MCF 10A (cell line): ENCODE measurements at regions not wholly inside any gene's neighbourhood (a gene's known extent, or its start where the extent isn't known, plus 50 kb on each side); places are given as distances from the start of the nearest gene placed in this dataset.

Experiments
- BruUV-seq: library from RNA; stranded (reverse); fragments of 400-500 nt; replicated peaks from 2 replicates; lab custom pipeline; 2021; lab: Mats Ljungman, UMichigan
- CTCF ChIA-PET: fragments of 300-600 bp; sonication (Branson Sonifier 250); formaldehyde crosslinking; extraction: SDS; loops from one replicate; lab custom pipeline; 2021; ENCODE audit warnings: antibody characterized with exemption, inconsistent platforms; lab: Yijun Ruan, JAX
- POLR2A ChIA-PET: fragments of 300-600, 350-650 bp; sonication (Branson Sonifier 250); formaldehyde crosslinking; extraction: SDS; loops from one replicate; lab custom pipeline; 2020; ENCODE audit warnings: antibody characterized with exemption, inconsistent platforms; lab: Yijun Ruan, JAX
- DNase-seq: peaks from one replicate; pipeline ENCODE4 v3.0.0-alpha.2; 2018; ENCODE audit not compliant: unreplicated experiment
- H3K27ac Mint-ChIP-seq: one replicate; pipeline ENCODE4 v1.8.0; 2022; ENCODE audit warnings: mild to moderate bottlenecking, low read depth, mixed read lengths; ENCODE audit not compliant: unreplicated experiment
- H3K27me3 Mint-ChIP-seq: one replicate; pipeline ENCODE4 v1.8.0; 2022; ENCODE audit warnings: mixed read lengths; ENCODE audit not compliant: insufficient read depth, unreplicated experiment
- H3K36me3 Mint-ChIP-seq: one replicate; pipeline ENCODE4 v1.8.0; 2022; ENCODE audit warnings: mild to moderate bottlenecking, moderate library complexity, mixed read lengths; ENCODE audit not compliant: insufficient read depth, unreplicated experiment
- H3K4me1 Mint-ChIP-seq: one replicate; pipeline ENCODE4 v1.8.0; 2022; ENCODE audit warnings: mixed read lengths; ENCODE audit not compliant: insufficient read depth, unreplicated experiment
- H3K4me3 Mint-ChIP-seq: one replicate; pipeline ENCODE4 v1.8.0; 2022; ENCODE audit warnings: mild to moderate bottlenecking, moderate library complexity, mixed read lengths; ENCODE audit not compliant: unreplicated experiment
- H3K9me3 Mint-ChIP-seq: one replicate; pipeline ENCODE4 v1.8.0; 2022; ENCODE audit warnings: mixed read lengths; ENCODE audit not compliant: unreplicated experiment
- intact Hi-C: fragments of 100-400 bp; cut with micrococcal nuclease; formaldehyde crosslinking; loops from 2 replicates; pipeline ENCODE4 v1.14.1; 2022
- TF ChIP-seq, protein P1 (sequence below): fragments of 200-600 bp; IDR thresholded peaks from one replicate; pipeline ENCODE4 v1.8.0; 2022; ENCODE audit warnings: antibody characterized with exemption, mild to moderate bottlenecking; ENCODE audit not compliant: unreplicated experiment

DNA sequence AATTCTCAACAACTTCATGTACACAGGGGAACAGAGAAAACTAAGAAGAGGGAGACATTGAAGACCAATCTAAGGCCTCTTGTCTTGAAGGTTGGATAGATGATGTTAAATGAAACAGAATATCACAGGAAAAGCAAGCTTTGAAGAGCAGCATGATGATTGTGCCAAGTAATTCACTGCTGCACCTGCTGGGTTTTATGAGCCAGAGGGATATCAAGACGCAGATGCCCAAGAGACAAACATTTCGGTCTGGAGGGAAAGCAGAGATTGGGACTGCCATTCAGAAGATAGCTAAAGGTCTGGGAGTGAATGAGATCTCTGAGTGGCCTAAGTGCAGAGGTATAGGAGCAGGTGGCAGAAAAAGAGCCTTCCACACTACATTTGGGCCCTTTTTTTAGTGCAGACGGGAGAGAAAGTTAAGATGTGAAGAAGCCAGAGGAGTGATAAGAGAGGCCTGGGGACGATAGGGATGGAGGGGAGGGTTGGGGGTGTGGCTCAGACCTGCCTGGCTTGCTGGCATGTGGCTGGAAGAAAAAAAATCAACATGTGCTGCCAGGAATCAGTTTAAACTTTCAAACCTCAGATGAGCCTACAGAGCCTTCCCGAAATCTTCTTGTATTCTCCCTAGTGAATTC, 200.6 kb downstream of the AEBP2 start:
- TF ChIP-seq, protein P1, sequence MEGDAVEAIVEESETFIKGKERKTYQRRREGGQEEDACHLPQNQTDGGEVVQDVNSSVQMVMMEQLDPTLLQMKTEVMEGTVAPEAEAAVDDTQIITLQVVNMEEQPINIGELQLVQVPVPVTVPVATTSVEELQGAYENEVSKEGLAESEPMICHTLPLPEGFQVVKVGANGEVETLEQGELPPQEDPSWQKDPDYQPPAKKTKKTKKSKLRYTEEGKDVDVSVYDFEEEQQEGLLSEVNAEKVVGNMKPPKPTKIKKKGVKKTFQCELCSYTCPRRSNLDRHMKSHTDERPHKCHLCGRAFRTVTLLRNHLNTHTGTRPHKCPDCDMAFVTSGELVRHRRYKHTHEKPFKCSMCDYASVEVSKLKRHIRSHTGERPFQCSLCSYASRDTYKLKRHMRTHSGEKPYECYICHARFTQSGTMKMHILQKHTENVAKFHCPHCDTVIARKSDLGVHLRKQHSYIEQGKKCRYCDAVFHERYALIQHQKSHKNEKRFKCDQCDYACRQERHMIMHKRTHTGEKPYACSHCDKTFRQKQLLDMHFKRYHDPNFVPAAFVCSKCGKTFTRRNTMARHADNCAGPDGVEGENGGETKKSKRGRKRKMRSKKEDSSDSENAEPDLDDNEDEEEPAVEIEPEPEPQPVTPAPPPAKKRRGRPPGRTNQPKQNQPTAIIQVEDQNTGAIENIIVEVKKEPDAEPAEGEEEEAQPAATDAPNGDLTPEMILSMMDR: no peak
- intact Hi-C loops: loop anchor here (5.0 to 10.0 kb wide), 2 partner anchors 345 to 458 kb away; no protein-coding TSS in a partner anchor
- H3K27me3 Mint-ChIP-seq: no peaks in the 10 kb centered on the region
- CTCF ChIA-PET: no interaction called here
- no peak overlapping the region for H3K4me3 Mint-ChIP-seq
- no TSS peak for BruUV-seq
- POLR2A ChIA-PET: no interaction called here
- DNase-seq: no peak
- peaks cover 6% of the 10 kb centered on the region for H3K4me1 Mint-ChIP-seq
- no peak overlapping the region for H3K27ac Mint-ChIP-seq
- H3K9me3 Mint-ChIP-seq: no peaks in the 10 kb centered on the region
- no peaks in the 10 kb centered on the region for H3K36me3 Mint-ChIP-seq

DNA sequence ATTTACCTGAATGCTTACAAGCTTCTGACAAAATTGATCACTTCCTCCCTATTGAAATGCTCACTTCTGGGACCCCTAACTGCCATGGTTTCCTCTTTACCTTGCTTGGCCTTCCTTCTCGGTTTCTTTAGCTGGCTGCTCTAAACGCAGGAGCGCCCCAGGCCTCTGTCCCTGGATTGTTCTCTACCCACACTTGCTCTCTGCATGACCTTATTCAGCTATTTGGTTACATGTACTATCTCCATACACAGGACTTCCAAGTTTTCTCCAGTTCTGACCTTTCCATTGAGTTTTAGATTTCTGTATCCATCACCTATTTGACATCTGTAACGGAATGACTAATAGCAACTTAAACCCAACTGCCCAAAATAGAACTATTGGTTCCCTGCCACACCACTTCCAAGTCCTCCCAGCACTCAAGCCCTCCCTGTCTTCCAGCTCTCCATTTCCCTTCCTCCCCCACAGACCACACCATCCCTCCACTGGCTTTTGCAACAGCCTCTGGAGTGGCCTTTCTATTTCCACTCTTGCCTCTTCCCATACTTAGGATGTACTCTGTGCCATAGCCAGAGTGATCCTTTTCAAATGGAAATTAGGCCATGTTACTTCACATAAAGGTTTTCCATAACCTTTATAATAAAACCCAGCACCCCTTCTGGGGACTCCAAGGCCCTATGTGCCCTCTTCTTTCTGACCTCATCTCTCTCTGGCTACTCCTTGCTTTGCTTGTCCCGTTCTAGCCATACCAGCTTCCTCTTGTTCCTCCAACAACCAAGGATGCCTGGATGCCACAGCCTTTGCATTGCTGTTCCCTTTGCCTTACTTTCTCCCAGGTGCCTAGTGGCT, 202.2 kb downstream of the AEBP2 start:
- CTCF ChIA-PET: interaction anchor here (0.7 to 1.0 kb wide), 3 partner anchors 17 to 98 kb away, joined by 3 to 6 read pairs (median 4); no protein-coding TSS in a partner anchor
- BruUV-seq: no TSS peak
- no peak for DNase-seq

DNA sequence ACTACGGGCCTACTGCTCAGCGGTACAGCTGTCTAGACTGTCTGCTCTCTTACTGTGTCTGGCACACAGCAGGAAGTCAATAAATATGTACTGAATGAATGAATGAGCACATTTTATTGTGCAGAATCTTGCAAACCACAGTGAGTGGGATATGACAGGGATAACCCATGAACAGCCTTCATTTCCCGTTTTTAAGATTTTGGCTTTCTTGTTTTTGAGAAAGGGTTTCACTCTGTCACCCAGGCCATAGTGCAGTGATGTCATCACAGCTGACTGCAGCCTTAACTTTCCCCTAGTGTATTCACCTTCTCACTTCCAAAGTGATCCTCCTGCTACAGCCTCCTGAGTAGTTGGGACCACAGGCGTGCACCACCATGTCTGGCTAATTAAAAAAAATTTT, 203.1 kb downstream of the AEBP2 start:
- Mint-ChIP-seq H3K36me3 (no peaks in the 10 kb centered on the region), H3K9me3 (no peaks in the 10 kb centered on the region), H3K4me1 (peaks cover 6% of the 10 kb centered on the region), H3K4me3 (no peak overlapping the region), H3K27me3 (no peaks in the 10 kb centered on the region), H3K27ac (no peak overlapping the region)
- POLR2A ChIA-PET: interaction anchor here (0.5 kb wide), 1 partner anchor 33 kb away, joined by 3 read pairs; no protein-coding TSS in a partner anchor
- TF ChIP-seq, protein P1: no peak
- intact Hi-C loops: loop anchor here (2.0 to 10.0 kb wide), 3 partner anchors 134 to 460 kb away; no protein-coding TSS in a partner anchor
- CTCF ChIA-PET: interaction anchor here (0.6 to 2.1 kb wide), 9 partner anchors 14 to 662 kb away, joined by 3 to 23 read pairs (median 4); no protein-coding TSS in a partner anchor
- no TSS peak for BruUV-seq
- DNase-seq: no peak

More for the DNA sequence above, 202.2 kb downstream of the AEBP2 start:
- Mint-ChIP-seq H3K4me3 (no peak overlapping the region), H3K27ac (no peak overlapping the region), H3K4me1 (peaks cover 6% of the 10 kb centered on the region), H3K9me3 (no peaks in the 10 kb centered on the region), H3K27me3 (no peaks in the 10 kb centered on the region), H3K36me3 (no peaks in the 10 kb centered on the region)
- POLR2A ChIA-PET: interaction anchor here (0.6 kb wide), 1 partner anchor 807 kb away, joined by 3 read pairs; no protein-coding TSS in a partner anchor
- intact Hi-C loops: loop anchor here (2.0 to 10.0 kb wide), 3 partner anchors 133 to 459 kb away; no protein-coding TSS in a partner anchor
- TF ChIP-seq, protein P1: no peak
